IPS-NIHi7 (cell line): ENCODE measurements at regions not wholly inside any gene's neighbourhood (a gene's known extent, or its start where the extent isn't known, plus 50 kb on each side); places are given as distances from the start of the nearest gene placed in this dataset.
"Not testable (repeated sequence)": the region's sequence is repeated elsewhere in the genome, so short reads cannot be mapped to it uniquely, and the experiment has no call there.

Experiments used
- DNase-seq: peaks from one replicate; pipeline ENCODE4 v3.0.0; 2012; ENCODE audit warnings: mixed read lengths; ENCODE audit errors: extremely low spot score

- no peak for DNase-seq
These were observed 311.6 kb downstream of the MIAT start for GRCh38 chr22:26968859-26969523.

DNA sequence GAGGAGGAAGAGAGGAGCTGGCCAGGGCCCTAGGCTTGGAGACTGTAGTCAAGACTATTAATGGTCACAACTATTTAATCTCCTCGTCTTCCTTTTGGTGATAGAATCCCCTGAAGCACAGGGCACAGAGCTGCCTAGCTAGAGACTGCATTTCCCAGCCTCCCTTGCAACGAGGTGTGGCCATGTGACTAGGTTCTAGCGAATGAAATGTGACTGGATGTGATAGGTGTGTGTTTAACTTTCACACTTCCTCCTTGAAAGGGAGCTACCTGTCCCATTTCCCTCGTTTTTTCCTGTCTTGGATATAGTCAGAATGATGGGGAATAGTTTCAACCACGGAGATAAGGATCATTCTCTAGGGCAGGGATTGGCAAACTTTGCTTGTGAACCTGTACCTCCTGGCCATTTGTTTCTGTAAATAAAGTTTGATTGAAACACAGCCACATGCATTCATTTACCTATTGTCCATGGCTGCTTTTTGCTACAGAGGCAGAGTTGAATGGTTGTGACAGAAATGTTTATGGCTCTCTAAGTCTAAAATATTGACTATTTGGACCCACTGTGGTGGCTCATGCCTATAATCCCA is 313.5 kb downstream of the MIAT start:
- peak; percentile 48 for DNase-seq

DNA sequence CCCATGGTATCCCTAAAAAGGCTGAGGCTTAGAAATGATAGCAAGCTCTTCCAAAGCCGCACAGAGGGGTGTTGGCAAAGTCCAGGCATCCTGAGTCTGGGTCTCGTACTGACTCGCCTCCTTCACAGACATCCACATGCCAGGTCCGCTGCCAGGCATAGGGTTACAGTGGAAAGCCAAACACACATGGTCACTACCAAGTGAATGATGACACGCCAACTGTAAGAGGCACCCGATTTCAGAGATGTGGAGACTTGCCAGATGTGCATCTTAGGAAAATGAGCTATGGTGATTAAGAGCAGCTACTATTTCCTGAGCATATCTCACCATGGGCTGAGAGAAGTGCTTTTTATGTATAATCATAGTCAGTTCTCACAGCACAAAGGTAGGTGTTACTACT is 314.9 kb downstream of the MIAT start:
- DNase-seq = no peak

DNA sequence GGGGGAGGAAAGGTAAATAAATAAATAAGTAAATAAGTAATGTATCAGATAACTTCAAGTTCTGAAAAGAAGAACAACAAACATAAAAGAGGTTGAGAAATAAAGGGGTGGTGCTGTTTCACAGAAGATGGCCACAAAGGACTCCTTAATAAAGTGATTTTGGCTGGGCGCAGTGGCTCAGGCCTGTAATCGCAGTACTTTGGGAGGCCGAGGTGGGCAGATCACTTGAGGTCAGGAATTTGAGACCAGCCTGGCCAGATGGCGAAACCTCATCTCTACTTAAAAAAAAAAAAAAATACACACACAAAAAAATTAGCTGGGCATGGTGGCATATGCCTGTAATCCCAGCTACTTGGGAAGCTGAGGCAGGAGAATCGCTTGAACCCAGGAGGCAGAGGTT is 315.5 kb downstream of the MIAT start:
- DNase-seq = not testable (repeated sequence)

GRCh38 chr22:26974034-26974433 is 316.6 kb downstream of the MIAT start:
- DNase-seq = no peak

DNA sequence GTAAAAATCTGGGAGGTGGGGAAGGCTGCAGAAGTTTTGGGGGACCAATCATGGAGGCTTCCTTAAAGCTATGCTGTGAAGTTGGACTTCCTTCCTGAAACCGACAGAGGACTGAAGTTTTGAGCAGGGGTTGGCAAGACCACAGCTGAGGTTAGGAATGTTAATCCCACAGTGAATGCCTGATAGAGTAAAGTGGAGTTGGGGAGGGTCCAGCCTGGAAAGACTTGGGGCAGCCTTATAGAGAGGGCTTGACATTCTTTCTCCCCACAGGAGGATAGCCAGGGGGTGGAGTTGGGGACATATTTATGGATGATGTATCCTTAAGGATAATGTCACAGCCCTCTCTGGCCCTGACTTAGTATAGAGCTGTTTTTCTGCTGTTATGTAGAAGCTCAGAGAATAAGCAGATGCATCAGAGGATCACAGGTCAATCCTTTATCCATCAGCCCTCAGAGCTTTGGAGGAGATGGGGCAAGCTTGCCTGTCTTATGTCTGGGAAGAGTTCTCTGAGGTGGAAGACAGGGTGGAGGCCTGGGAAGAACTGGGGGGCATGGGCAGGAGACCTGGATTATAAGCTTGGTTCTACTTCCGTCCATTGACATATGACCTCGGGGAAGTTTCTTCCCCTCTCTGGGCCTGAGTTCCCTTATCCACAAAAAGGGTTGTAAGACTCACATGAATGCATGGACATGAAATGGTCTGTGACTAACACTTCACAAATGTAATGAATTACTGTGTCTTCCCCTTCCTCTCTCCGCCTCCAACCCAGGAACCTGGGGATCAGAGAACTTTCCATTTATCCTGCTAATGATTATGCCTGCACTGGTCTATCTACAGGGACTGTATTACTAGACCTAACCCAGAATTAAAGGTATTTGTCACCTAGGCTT is 317.8 kb downstream of the MIAT start:
- no peak for DNase-seq

- DNase-seq = no peak
These were observed 318.5 kb downstream of the MIAT start for GRCh38 chr22:26975865-26976264.

DNA sequence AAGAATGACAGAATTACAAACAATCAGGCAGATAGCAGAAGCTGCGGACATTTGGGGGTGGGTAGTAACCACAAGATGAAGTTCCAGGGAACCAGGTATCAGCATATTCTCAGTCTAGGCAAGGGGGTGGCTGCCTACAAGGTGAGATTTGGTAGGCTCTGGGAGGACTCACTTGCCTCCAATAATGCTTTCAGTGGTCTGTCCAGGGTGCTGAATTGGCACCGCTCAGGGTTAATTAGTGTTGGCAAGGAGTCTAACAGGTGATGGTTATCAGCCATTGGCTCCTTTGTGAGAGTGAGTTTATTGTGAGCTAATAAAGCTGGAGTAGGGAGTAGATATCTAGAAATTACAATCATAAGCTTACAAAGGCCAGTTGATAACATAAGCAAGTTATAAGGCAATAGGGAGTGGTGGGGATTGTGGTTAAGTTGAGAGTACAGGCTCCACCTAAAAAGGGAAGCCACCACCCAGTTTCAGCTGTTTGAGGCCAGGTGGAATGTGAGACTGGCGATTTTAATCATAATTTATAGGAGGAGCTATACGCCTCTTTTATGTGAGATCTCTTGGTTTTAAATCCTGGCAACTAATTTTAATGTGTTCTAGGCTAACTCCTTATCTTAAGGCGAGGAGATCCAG is 320.5 kb downstream of the MIAT start:
- peak; percentile 63 for DNase-seq

DNA sequence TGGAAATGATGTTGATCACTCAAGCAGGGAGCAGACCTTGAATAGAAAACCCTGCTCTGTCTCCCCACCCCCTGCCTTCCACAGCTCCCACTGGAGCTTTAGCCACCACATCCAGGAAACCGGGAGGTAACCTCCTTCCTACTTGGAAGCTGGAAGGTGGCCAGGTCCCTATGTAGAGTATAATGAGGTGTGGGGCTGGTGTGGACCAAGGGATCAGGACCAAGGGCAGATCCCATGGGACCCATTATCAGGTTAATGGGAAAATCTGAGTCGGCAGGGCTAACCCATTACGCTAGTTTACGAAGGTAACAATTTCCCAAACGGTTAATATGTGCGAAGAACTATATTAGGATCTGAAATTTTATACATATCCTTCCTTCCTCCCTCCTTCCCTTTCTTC is 321.9 kb downstream of the MIAT start:
- peak; percentile 75 for DNase-seq

DNA sequence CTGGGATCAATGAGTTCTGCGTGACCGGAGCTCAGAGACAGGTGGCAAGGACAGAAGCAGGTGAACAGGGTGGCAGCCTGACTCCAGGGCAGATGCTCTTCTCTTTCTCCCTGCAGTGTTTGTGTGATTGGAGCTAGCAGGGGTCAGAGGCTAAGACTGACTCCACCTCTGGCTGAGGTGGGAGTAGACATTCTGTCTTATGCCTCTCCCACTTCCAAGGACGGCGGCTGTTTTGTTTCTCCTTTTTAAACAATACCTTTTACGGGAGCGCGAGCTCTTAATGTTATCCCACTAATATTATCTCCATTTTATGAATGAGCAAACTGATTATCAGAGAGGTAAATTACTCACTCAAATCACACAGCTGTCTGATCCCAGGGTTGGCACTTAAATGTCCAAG is 323.7 kb downstream of the MIAT start:
- no peak for DNase-seq

DNA sequence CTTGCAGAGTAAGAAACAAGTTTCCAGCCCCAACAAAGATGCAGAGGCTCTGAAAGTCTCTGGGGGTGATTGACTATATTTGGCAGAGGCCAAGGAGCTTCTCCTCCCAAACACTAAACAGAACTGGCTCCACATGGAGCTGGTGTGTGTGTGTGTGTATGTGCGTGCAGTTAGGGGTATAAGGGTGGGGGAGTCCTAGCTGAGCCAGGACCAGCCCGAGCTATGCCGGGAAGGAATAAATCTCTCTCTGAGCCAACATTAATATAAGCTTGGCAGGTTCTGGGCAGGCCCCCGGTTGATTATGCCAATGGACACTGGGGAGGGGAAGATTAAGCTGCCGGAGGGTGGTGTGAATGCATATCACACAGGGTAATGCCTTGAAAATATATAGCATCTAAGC is 324.2 kb downstream of the MIAT start:
- no peak for DNase-seq

- no peak for DNase-seq
These were observed 325.9 kb downstream of the MIAT start for GRCh38 chr22:26983311-26983710.

GRCh38 chr22:26985206-26985605 is 327.8 kb downstream of the MIAT start:
- DNase-seq = no peak

DNA sequence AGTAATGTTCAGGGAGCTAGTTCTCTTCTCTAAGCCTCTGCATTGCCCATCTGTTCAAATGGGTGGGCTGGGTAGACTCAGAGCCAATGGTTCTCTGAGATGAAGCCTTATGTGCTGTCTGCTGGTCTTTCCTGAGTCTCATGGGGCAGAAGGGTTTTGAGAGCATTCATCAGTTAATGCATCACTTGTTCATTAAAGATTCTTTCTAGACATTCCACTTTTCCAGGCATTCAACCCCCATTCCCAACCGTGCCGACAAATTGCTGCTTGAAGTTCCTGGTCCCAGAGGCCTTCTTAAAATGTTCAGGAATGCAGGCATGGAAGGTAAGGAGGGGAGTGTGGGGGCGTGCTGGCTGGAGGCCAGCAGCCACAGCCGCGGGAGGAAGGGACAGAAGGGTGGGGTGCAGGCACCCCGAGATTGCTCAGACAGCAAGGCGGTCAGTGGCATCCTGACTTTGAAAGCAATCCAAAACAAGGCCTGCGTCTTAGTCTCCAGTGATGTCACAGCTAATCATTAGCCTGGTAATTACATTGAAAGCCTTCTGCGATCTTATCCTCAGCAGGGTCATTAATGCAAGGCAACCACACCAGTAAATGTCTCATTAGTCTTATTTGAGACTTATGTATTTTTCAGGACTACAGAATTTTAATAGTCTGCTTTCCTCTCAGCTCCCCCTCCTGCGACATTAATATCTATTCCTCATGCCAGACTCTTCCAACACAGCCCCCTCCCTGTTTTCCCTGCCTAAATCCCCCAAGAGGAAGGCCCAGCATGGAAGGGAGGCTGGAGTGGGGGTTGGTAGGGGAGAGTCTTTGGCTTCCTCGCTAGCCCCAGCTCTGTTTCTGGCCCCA is 328.8 kb downstream of the MIAT start:
- DNase-seq = no peak

DNA sequence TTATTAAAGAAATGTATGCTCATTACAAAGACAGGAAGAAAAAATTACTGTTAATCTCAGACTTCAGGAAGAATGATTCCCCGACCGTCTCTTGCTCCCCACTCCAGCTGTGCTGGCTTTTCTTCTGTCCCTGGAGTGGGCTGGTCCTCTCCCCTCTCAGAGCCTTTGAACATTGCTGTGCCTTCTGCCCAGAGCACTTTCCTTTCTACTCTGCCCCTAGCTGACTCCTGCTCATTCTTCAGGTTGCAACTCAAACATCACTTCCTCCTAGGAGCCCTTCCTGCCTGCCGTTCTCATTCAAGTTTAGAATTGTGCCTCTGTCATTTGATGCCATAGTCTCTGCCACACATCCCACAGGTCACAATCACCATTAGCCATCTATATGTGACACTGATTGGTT is 329.5 kb downstream of the MIAT start:
- peak; percentile 57 for DNase-seq

GRCh38 chr22:26990503-26991189 is 333.3 kb downstream of the MIAT start:
- no peak for DNase-seq

- no peak for DNase-seq
These were observed 335.2 kb downstream of the MIAT start for GRCh38 chr22:26992556-26992955.

- DNase-seq = no peak
These were observed 336.5 kb downstream of the MIAT start for GRCh38 chr22:26993886-26994285.

- DNase-seq = no peak
These were observed 337.4 kb downstream of the MIAT start for GRCh38 chr22:26994801-26995200.

GRCh38 chr22:26995235-26995634 is 337.8 kb downstream of the MIAT start:
- DNase-seq = no peak

GRCh38 chr22:26996154-26996553 is 338.8 kb downstream of the MIAT start:
- no peak for DNase-seq
